ENCODE measurements at regions not wholly inside any gene's neighbourhood (a gene's known extent, or its start where the extent isn't known, plus 50 kb on each side); places are given as distances from the start of the nearest gene placed in this dataset.

GRCh38 chr14:44405011-44405486 is 102.0 kb downstream of the FSCB start:
- no peaks in the 10 kb centered on the region for H3K36me3 Mint-ChIP-seq (ENCODE audit: low read depth)
- H3K4me1 Mint-ChIP-seq, result no peaks in the 10 kb centered on the region
- DNase-seq (ENCODE audit: low read depth, low spot score), result no peak
- H3K27ac Mint-ChIP-seq (ENCODE audit: unreplicated experiment), result no peak overlapping the region
- peaks cover 2% of the 10 kb centered on the region for H3K27me3 Mint-ChIP-seq (ENCODE audit: low read depth)
- H3K4me3 Mint-ChIP-seq, result no peak overlapping the region
- H3K9me3 Mint-ChIP-seq, result no peaks in the 10 kb centered on the region
- TF ChIP-seq CTCF (conservative IDR thresholded peaks at IDR 0.05), result no peak

GRCh38 chr14:44404599-44404998 is 102.5 kb downstream of the FSCB start:
- H3K27ac Mint-ChIP-seq (ENCODE audit: unreplicated experiment), result no peak overlapping the region
- H3K4me3 Mint-ChIP-seq, result no peak overlapping the region
- H3K36me3 Mint-ChIP-seq (ENCODE audit: low read depth), result no peaks in the 10 kb centered on the region
- no peaks in the 10 kb centered on the region for H3K9me3 Mint-ChIP-seq
- no peak for DNase-seq (ENCODE audit: low read depth, low spot score)
- H3K4me1 Mint-ChIP-seq, result no peaks in the 10 kb centered on the region
- peaks cover 2% of the 10 kb centered on the region for H3K27me3 Mint-ChIP-seq (ENCODE audit: low read depth)
- no peak for TF ChIP-seq CTCF (conservative IDR thresholded peaks at IDR 0.05)

GRCh38 chr14:44404036-44404435 is 103.0 kb downstream of the FSCB start:
- Mint-ChIP-seq H3K36me3 (ENCODE audit: low read depth) (no peaks in the 10 kb centered on the region), H3K4me1 (no peaks in the 10 kb centered on the region), H3K27ac (ENCODE audit: unreplicated experiment) (no peak overlapping the region), H3K9me3 (peaks cover 3% of the 10 kb centered on the region), H3K27me3 (ENCODE audit: low read depth) (peaks cover 2% of the 10 kb centered on the region), H3K4me3 (no peak overlapping the region)
- DNase-seq (ENCODE audit: low read depth, low spot score), result no peak
- no peak for TF ChIP-seq CTCF (conservative IDR thresholded peaks at IDR 0.05)

GRCh38 chr14:44403193-44403592 is 103.9 kb downstream of the FSCB start:
- no peak overlapping the region for H3K4me3 Mint-ChIP-seq
- H3K36me3 Mint-ChIP-seq (ENCODE audit: low read depth), result no peaks in the 10 kb centered on the region
- DNase-seq (ENCODE audit: low read depth, low spot score), result no peak
- H3K27ac Mint-ChIP-seq (ENCODE audit: unreplicated experiment), result no peak overlapping the region
- peaks cover 2% of the 10 kb centered on the region for H3K27me3 Mint-ChIP-seq (ENCODE audit: low read depth)
- peaks cover 3% of the 10 kb centered on the region for H3K9me3 Mint-ChIP-seq
- no peak for TF ChIP-seq CTCF (conservative IDR thresholded peaks at IDR 0.05)
- no peaks in the 10 kb centered on the region for H3K4me1 Mint-ChIP-seq

GRCh38 chr14:44396226-44396625 is 110.9 kb downstream of the FSCB start:
- Mint-ChIP-seq H3K27me3 (ENCODE audit: low read depth) (no peaks in the 10 kb centered on the region), H3K4me1 (no peaks in the 10 kb centered on the region), H3K36me3 (ENCODE audit: low read depth) (no peaks in the 10 kb centered on the region), H3K4me3 (no peak overlapping the region), H3K27ac (ENCODE audit: unreplicated experiment) (no peak overlapping the region), H3K9me3 (peaks cover 3% of the 10 kb centered on the region)
- no peak for DNase-seq (ENCODE audit: low read depth, low spot score)
- TF ChIP-seq CTCF (conservative IDR thresholded peaks at IDR 0.05), result no peak

GRCh38 chr14:44392984-44393383 is 114.1 kb downstream of the FSCB start:
- H3K27ac Mint-ChIP-seq (ENCODE audit: unreplicated experiment), result peak overlapping the region; percentile 50
- H3K36me3 Mint-ChIP-seq (ENCODE audit: low read depth), result no peaks in the 10 kb centered on the region

More at GRCh38 chr14:44392984-44393383, 114.1 kb downstream of the FSCB start:
- H3K4me3 Mint-ChIP-seq, result no peak overlapping the region
- H3K4me1 Mint-ChIP-seq, result no peaks in the 10 kb centered on the region
- DNase-seq (ENCODE audit: low read depth, low spot score), result no peak
- no peaks in the 10 kb centered on the region for H3K27me3 Mint-ChIP-seq (ENCODE audit: low read depth)
- H3K9me3 Mint-ChIP-seq, result no peaks in the 10 kb centered on the region
- no peak for TF ChIP-seq CTCF (conservative IDR thresholded peaks at IDR 0.05)

Data from neural crest cell (in vitro differentiated cells).